Effector memory CD4-positive, alpha-beta T cell (primary cell): ENCODE measurements at regions not wholly inside any gene's neighbourhood (a gene's known extent, or its start where the extent isn't known, plus 50 kb on each side); places are given as distances from the start of the nearest gene placed in this dataset.
"Not testable (repeated sequence)": the region's sequence is repeated elsewhere in the genome, so short reads cannot be mapped to it uniquely, and the experiment has no call there.

Experiments used
- DNase-seq, 3 donors: peaks; one replicate each; pipeline ENCODE4 v3.0.0-alpha.2; 2020
- H3K27ac ChIP-seq: 2 replicates; pipeline ENCODE4 v1.7.0; 2013; ENCODE audit warnings: mild to moderate bottlenecking, low read length, moderate library complexity; ENCODE audit not compliant: insufficient read depth, poor library complexity, severe bottlenecking
- H3K27me3 ChIP-seq: replicated peaks from 2 replicates; pipeline ENCODE4 v1.7.0; 2013; ENCODE audit warnings: mild to moderate bottlenecking, low read length; ENCODE audit not compliant: insufficient read depth, control insufficient read depth, poor library complexity, severe bottlenecking
- H3K36me3 ChIP-seq: 2 replicates; pipeline ENCODE4 v1.7.0; 2013; ENCODE audit warnings: mild to moderate bottlenecking, low read length, moderate library complexity; ENCODE audit not compliant: control insufficient read depth, insufficient read depth
- H3K4me1 ChIP-seq: 2 replicates; pipeline ENCODE4 v1.7.0; 2013; ENCODE audit warnings: low read length, mild to moderate bottlenecking; ENCODE audit not compliant: control insufficient read depth, insufficient read depth, poor library complexity, severe bottlenecking
- H3K4me3 ChIP-seq: 2 replicates; pipeline ENCODE4 v1.7.0; 2013; ENCODE audit warnings: low read length, low read depth, mild to moderate bottlenecking; ENCODE audit not compliant: insufficient read depth, poor library complexity, severe bottlenecking
- H3K9me3 ChIP-seq: 2 replicates; pipeline ENCODE4 v1.7.0; 2013; ENCODE audit warnings: mild to moderate bottlenecking, low read length, moderate library complexity; ENCODE audit not compliant: control insufficient read depth

GRCh38 chr2:111552625-111553024 is 331.4 kb downstream of the ANAPC1 start:
- H3K4me3 ChIP-seq, H3K9me3 ChIP-seq, H3K4me1 ChIP-seq, H3K27ac ChIP-seq, H3K27me3 ChIP-seq, DNase-seq, H3K36me3 ChIP-seq: not testable (repeated sequence)

GRCh38 chr2:111559301-111559700 is 324.7 kb downstream of the ANAPC1 start:
- H3K36me3 ChIP-seq, H3K4me1 ChIP-seq, DNase-seq, H3K27ac ChIP-seq, H3K9me3 ChIP-seq, H3K27me3 ChIP-seq, H3K4me3 ChIP-seq: not testable (repeated sequence)

- not testable (repeated sequence) for DNase-seq, H3K9me3 ChIP-seq, H3K4me1 ChIP-seq, H3K27ac ChIP-seq, H3K36me3 ChIP-seq, H3K27me3 ChIP-seq, H3K4me3 ChIP-seq
Measured at GRCh38 chr2:111559814-111560213, 324.2 kb downstream of the ANAPC1 start.

DNA sequence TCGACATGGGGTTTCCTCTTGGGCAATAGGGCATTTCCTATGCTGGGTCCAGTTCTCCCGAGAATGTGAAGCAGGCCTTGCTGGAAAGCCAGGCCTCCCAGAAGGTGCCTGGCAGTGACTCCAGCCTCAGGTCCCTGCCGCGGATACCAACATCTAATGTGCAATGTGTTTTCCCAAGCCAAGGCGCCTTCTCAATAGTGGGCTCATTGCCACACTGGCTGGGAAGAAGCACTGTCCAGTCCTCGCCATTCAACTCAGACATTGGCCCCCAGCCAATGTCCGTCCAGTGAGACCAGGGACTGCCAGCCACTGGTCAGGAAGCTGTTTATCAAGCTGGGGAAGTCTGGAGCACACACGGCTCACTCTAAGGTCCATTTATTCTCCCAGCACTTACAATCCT is 317.9 kb downstream of the ANAPC1 start:
- H3K27me3 ChIP-seq, H3K4me3 ChIP-seq, H3K27ac ChIP-seq, H3K36me3 ChIP-seq, H3K9me3 ChIP-seq, H3K4me1 ChIP-seq, DNase-seq: not testable (repeated sequence)

GRCh38 chr2:111567233-111567632 is 316.8 kb downstream of the ANAPC1 start:
- H3K27me3 ChIP-seq, H3K9me3 ChIP-seq, DNase-seq, H3K36me3 ChIP-seq, H3K27ac ChIP-seq, H3K4me3 ChIP-seq, H3K4me1 ChIP-seq: not testable (repeated sequence)

GRCh38 chr2:111569356-111570199 is 314.4 kb downstream of the ANAPC1 start:
- H3K4me1 ChIP-seq, H3K27ac ChIP-seq, H3K4me3 ChIP-seq, H3K9me3 ChIP-seq, DNase-seq, H3K27me3 ChIP-seq, H3K36me3 ChIP-seq: not testable (repeated sequence)

DNA sequence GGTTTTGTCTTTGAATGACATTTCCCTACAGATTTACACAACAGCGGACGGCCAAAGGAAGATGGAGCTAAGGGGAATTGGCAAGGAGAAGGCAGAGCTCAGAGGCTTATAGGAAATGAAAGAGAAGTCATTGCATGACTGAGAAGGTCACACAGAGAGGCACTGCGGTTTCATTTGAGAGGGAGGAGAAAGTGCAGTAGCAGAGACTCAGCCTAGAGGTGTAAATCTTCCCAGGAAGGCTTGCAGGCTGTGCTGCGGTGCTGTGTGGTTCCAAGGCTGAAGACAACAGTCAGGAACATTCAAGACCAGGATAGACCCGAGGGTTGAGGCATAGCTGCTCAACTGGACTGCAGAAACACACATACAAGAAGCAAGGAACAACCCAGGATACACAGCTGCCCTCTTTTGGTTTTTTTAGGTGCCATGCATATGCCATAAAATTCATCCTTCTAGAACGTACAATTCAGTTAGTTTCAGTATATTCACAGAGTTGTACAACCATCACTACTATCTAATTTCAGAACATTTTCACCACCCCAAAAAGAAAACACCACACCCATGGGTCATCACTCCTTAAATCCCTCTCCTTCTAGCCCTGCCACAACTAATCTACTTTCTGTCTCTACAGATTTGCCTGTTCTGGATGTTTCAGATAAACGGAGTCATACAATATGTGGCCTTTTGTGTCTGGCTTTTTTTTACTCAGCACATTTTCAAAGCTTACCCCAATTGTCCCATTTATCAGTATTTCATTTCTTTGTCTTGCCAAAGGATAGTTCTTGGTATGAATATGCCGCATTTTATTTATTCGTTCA is 313.5 kb downstream of the ANAPC1 start:
- H3K4me3 ChIP-seq, H3K36me3 ChIP-seq: not testable (repeated sequence)

GRCh38 chr2:111574803-111575202 is 309.2 kb downstream of the ANAPC1 start:
- not testable (repeated sequence) for H3K4me3 ChIP-seq, DNase-seq

More for the DNA sequence above, 313.5 kb downstream of the ANAPC1 start:
- not testable (repeated sequence) for H3K27ac ChIP-seq, H3K4me1 ChIP-seq, H3K9me3 ChIP-seq, DNase-seq, H3K27me3 ChIP-seq

DNA sequence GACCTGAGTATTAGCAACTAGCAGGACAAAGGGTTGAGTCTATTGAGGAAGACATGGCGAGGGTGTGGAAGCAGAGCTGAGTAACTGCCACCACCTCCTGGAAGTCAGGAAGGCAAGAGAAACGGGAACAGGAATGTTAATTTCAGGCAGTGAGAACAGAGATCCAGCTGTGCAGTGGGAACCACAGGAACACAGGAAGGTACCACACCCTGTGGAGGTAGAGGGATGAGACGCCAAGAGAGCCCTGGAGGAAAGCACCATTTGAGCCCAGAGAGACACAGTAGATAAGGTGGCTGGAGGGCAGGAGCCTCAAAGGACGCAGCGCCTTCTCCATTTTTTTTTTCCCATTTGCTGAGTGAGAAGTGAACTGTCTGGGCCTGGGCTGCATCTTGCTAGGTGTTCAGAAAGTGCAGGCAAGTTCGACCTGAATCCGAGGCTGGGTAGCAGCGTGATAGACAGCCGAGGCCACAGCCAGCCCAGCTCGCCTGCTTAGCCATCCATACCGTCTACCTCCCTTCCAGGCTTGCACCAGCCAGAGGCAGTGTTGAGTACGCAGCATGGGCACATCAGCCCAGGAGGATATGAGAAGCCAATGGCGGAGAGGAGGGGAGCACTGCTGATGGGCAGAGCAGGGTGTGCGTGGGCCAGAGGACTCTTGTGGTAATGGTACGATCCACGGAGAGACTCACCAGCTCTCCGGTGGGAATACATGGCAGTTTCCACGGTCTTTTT is 306.7 kb downstream of the ANAPC1 start:
- H3K27ac ChIP-seq, DNase-seq, H3K4me1 ChIP-seq, H3K27me3 ChIP-seq, H3K9me3 ChIP-seq, H3K36me3 ChIP-seq, H3K4me3 ChIP-seq: not testable (repeated sequence)

More at GRCh38 chr2:111574803-111575202, 309.2 kb downstream of the ANAPC1 start:
- not testable (repeated sequence) for H3K27ac ChIP-seq, H3K36me3 ChIP-seq, H3K4me1 ChIP-seq, H3K27me3 ChIP-seq, H3K9me3 ChIP-seq
